ENCODE measurements at regions not wholly inside any gene's neighbourhood (a gene's known extent, or its start where the extent isn't known, plus 50 kb on each side); places are given as distances from the start of the nearest gene placed in this dataset.

GRCh38 chr1:90475631-90476030 lies 241.5 kb downstream of the BARHL2 start:
- TF ChIP-seq CTCF (IDR thresholded peaks at IDR 0.05; ENCODE audit: low read length) (peak; percentile 6; the same call in 1 of the 2 replicates), EZH2 (IDR thresholded peaks at IDR 0.05; ENCODE audit: borderline replicate concordance, low read length) (no peak)
